HCT116 (cell line): ENCODE measurements at regions not wholly inside any gene's neighbourhood (a gene's known extent, or its start where the extent isn't known, plus 50 kb on each side); places are given as distances from the start of the nearest gene placed in this dataset.

Experiments used
- ATAC-seq: fragments of 200-7000 bp; cut with Tn5 transposase; 2 replicates; pipeline ENCODE4 v1.9.1; 2020; ENCODE audit warnings: mild to moderate bottlenecking, moderate library complexity
- BruUV-seq: library from RNA; stranded (reverse); fragments of 400-500 nt; replicated peaks from 2 replicates; lab custom pipeline; 2021; lab: Mats Ljungman, UMichigan
- CTCF ChIA-PET: fragments of 300-600 bp; sonication (Branson Sonifier 250); formaldehyde crosslinking; loops from one replicate; lab custom pipeline; 2021; ENCODE audit warnings: antibody characterized with exemption; lab: Charles Lee
- POLR2A ChIA-PET: fragments of 300-600, 350-600 bp; sonication (Branson Sonifier 250); formaldehyde crosslinking; loops from one replicate; lab custom pipeline; 2021; ENCODE audit warnings: antibody characterized with exemption; lab: Charles Lee
- RAD21 ChIA-PET, 2 experiments: fragments of 300-600 bp; sonication (Branson Sonifier 250); formaldehyde crosslinking; loops; one replicate each; lab custom pipeline; 2023; ENCODE audit warnings: low total read pairs in 2 of 2; ENCODE audit not compliant: uncharacterized antibody in 2 of 2, unreplicated experiment in 2 of 2, low non-redundant PET in 1 of 2; lab: Charles Lee
- DNase-seq: peaks from one replicate; pipeline ENCODE4 v3.0.0-alpha.2; 2010; ENCODE audit warnings: low read depth, low spot score
- H2AFZ ChIP-seq: fragments of 200-600 bp; shearing (Covaris generic), sonication (generic); 2 replicates; pipeline ENCODE4 v1.6.1; 2017; ENCODE audit warnings: low read depth, mixed run types, mixed read lengths, antibody characterized with exemption, low read length; ENCODE audit not compliant: poor library complexity, severe bottlenecking
- H3K27ac ChIP-seq: 2 replicates; pipeline ENCODE4 v1.5.1; 2012; ENCODE audit warnings: low read depth, low read length
- H3K27me3 ChIP-seq: fragments of 200-600 bp; sonication (generic); 2 replicates; pipeline ENCODE4 v1.6.1; 2016; ENCODE audit warnings: mixed run types, low read length, mixed read lengths; ENCODE audit not compliant: insufficient read depth
- H3K36me3 ChIP-seq, 2 experiments: fragments of 200-500 bp in 1 of 2; fragments of 200-600 bp in 1 of 2; sonication (Bioruptor generic) in 1 of 2; sonication (generic) in 1 of 2; 2 replicates each; pipeline versions ENCODE4 v1.5.1 to v1.6.1; 2014 to 2016; ENCODE audit warnings: low read length in 2 of 2, inconsistent platforms in 1 of 2, mixed read lengths in 1 of 2, mixed run types in 1 of 2; ENCODE audit not compliant: insufficient read depth in 2 of 2, control insufficient read depth in 1 of 2
- H3K4me1 ChIP-seq, 2 experiments: fragments of 200-600 bp in 1 of 2; sonication (generic) in 1 of 2; 2 replicates each; pipeline versions ENCODE4 v1.5.1 to v1.6.1; 2012 to 2017; ENCODE audit warnings: low read length in 2 of 2, inconsistent platforms in 1 of 2, mild to moderate bottlenecking in 1 of 2, mixed read lengths in 1 of 2, mixed run types in 1 of 2, moderate library complexity in 1 of 2; ENCODE audit not compliant: insufficient read depth in 2 of 2, control insufficient read depth in 1 of 2
- H3K4me2 ChIP-seq: fragments of 200-600 bp; sonication (generic); 2 replicates; pipeline ENCODE4 v1.6.1; 2017; ENCODE audit warnings: mixed run types, low read length, mixed read lengths
- H3K4me3 ChIP-seq, 2 experiments: fragments of 200-600 bp in 1 of 2; sonication (generic) in 1 of 2; replicated peaks in 1 of 2; 2 replicates each; pipeline ENCODE4 v1.5.1; 2011 to 2016; ENCODE audit warnings: low read length in 2 of 2, control low read depth in 1 of 2, low read depth in 1 of 2, mild to moderate bottlenecking in 1 of 2, mixed read lengths in 1 of 2, mixed run types in 1 of 2
- H3K79me2 ChIP-seq: fragments of 200-600 bp; sonication (generic); 2 replicates; pipeline ENCODE4 v1.6.1; 2017; ENCODE audit warnings: mild to moderate bottlenecking, mixed run types, low read length, moderate library complexity, mixed read lengths; ENCODE audit not compliant: insufficient read depth
- H3K9ac ChIP-seq: fragments of 200-600 bp; sonication (generic); 2 replicates; pipeline ENCODE4 v1.6.1; 2016; ENCODE audit warnings: low read length, mixed read lengths
- H3K9me2 ChIP-seq: fragments of 200-600 bp; sonication (generic), shearing (Covaris generic); 2 replicates; pipeline ENCODE4 v1.6.1; 2017; ENCODE audit warnings: mixed run types, mild to moderate bottlenecking, moderate library complexity; ENCODE audit not compliant: insufficient read depth
- H3K9me3 ChIP-seq, 2 experiments: fragments of 200-500 bp in 1 of 2; fragments of 200-600 bp in 1 of 2; sonication (Bioruptor generic) in 1 of 2; sonication (generic) in 1 of 2; 2 replicates each; pipeline ENCODE4 v1.6.1; 2014 to 2017; ENCODE audit warnings: low read length in 2 of 2, mixed read lengths in 2 of 2, inconsistent platforms in 1 of 2, low read depth in 1 of 2, mild to moderate bottlenecking in 1 of 2, mixed run types in 1 of 2, moderate library complexity in 1 of 2; ENCODE audit not compliant: control insufficient read depth in 1 of 2, insufficient read depth in 1 of 2
- H4K20me1 ChIP-seq: fragments of 200-600 bp; sonication (generic), shearing (Covaris generic); 2 replicates; pipeline ENCODE4 v1.6.1; 2017; ENCODE audit warnings: mixed run types, mild to moderate bottlenecking, moderate library complexity; ENCODE audit not compliant: insufficient read depth
- CBX3 ChIP-seq: IDR thresholded peaks from 2 replicates; pipeline ENCODE4 v1.6.1; 2012; ENCODE audit warnings: low read depth
- CEBPB ChIP-seq: IDR thresholded peaks from 2 replicates; pipeline ENCODE4 v1.6.1; 2012; ENCODE audit warnings: low read depth
- EGR1 ChIP-seq: IDR thresholded peaks from 2 replicates; pipeline ENCODE4 v1.6.1; 2012; ENCODE audit warnings: low read depth
- EZH2 ChIP-seq: fragments of 200-600 bp; sonication (generic); IDR thresholded peaks from 2 replicates; pipeline ENCODE4 v1.6.1; 2017; ENCODE audit warnings: antibody characterized with exemption, mixed run types
- FOSL1 ChIP-seq: IDR thresholded peaks from 2 replicates; pipeline ENCODE4 v1.6.1; 2012; ENCODE audit warnings: low read depth
- POLR2A ChIP-seq: IDR thresholded peaks from 2 replicates; pipeline ENCODE4 v1.7.0; 2011; ENCODE audit warnings: borderline replicate concordance; ENCODE audit not compliant: insufficient read depth, insufficient read length; ENCODE audit errors: extremely low read depth
- POLR2AphosphoS5 ChIP-seq: IDR thresholded peaks from 2 replicates; pipeline ENCODE4 v1.6.1; 2011; ENCODE audit warnings: mild to moderate bottlenecking, low read depth, low read length, moderate library complexity
- RAD21 ChIP-seq: IDR thresholded peaks from 2 replicates; pipeline ENCODE4 v1.6.1; 2012; ENCODE audit warnings: low read depth, mild to moderate bottlenecking
- SIN3A ChIP-seq: IDR thresholded peaks from 2 replicates; pipeline ENCODE4 v1.6.1; 2012; ENCODE audit warnings: low read depth
- TCF7L2 ChIP-seq: IDR thresholded peaks from 2 replicates; pipeline ENCODE4 v1.7.0; 2011; ENCODE audit warnings: borderline replicate concordance, inconsistent platforms; ENCODE audit not compliant: insufficient read depth, insufficient read length; ENCODE audit errors: extremely low read depth
- YY1 ChIP-seq: IDR thresholded peaks from 2 replicates; pipeline ENCODE4 v1.6.1; 2011; ENCODE audit warnings: low read length, low read depth, moderate library complexity, mild to moderate bottlenecking; ENCODE audit not compliant: insufficient replicate concordance; ENCODE audit errors: extremely low read depth
- ZNF274 ChIP-seq: fragments of 200-500 bp; sonication (Bioruptor generic); IDR thresholded peaks from 2 replicates; pipeline ENCODE4 v1.6.1; 2014; ENCODE audit warnings: mild to moderate bottlenecking, low read depth, low read length, inconsistent platforms
- intact Hi-C: fragments of 100-400 bp; cut with micrococcal nuclease; formaldehyde crosslinking; loops from 2 replicates; pipeline ENCODE4 v1.10.0; 2022
- TF ChIP-seq, protein P1 (sequence below): IDR thresholded peaks from 2 replicates; pipeline ENCODE4 v1.6.1; 2012
- TF ChIP-seq, protein P2 (sequence below): IDR thresholded peaks from 2 replicates; pipeline ENCODE4 v1.6.1; 2011; ENCODE audit warnings: mild to moderate bottlenecking, low read length, moderate library complexity; ENCODE audit not compliant: insufficient replicate concordance; ENCODE audit errors: extremely low read depth
- TF ChIP-seq, protein P3 (sequence below), 3 experiments: fragments of 200-600 bp in 1 of 3; sonication (generic) in 1 of 3; IDR thresholded peaks in 2 of 3; conservative IDR thresholded peaks in 1 of 3; 2 replicates each; pipeline ENCODE4 v1.5.1; 2012 to 2017; ENCODE audit warnings: low read depth in 2 of 3, low read length in 2 of 3, antibody characterized with exemption in 1 of 3, borderline replicate concordance in 1 of 3, control low read depth in 1 of 3, mild to moderate bottlenecking in 1 of 3, mixed read lengths in 1 of 3, mixed run types in 1 of 3, moderate library complexity in 1 of 3; ENCODE audit not compliant: insufficient read depth in 1 of 3
- TF ChIP-seq, protein P4 (sequence below): IDR thresholded peaks from 2 replicates; pipeline ENCODE4 v1.6.1; 2012; ENCODE audit warnings: low read depth

DNA sequence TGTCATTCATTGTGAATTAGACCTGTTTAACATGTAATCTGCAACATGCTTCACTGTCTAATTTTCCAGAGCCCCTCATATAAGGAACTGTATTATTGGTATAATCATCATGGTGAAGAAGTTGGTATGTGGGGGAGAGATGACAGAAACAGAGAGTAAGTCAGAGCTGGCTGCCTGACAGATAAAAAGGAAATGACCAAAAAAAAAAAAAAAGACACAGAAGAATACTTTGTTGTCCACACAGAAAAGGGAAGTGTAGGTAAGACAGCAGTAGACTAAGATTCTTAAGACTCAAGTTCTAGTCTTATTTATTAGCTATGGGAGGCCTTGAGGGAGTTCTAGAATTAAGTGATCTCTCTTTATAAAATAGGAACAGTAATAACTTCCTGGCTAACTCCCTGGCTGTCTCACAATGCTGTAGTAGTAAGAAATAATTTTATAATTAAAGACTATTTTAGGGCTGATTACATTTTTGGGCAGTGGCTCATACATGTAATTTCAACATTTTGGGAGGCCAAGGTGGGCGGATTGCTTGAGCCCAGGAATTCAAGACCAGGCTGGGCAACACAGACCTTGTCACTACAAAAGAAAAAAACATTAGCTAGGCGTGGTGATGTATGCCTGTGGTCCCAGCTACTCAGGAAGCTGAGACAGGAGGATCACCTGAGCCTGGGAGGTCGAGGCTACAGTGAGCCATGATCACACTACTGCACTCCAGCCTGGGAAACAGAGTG lies 102.5 kb downstream of the PRL start:
- RAD21 ChIA-PET = no interaction called here
- Histone ChIP-seq H3K27me3 (no peaks in the 10 kb centered on the region), H3K36me3 (no peaks in the 10 kb centered on the region), H4K20me1 (no peaks in the 10 kb centered on the region), H3K4me3 (no peak overlapping the region), H2AFZ (no peak overlapping the region), H3K9me2 (no peaks in the 10 kb centered on the region), H3K4me2 (no peak overlapping the region), H3K4me1 (no peaks in the 10 kb centered on the region), H3K9ac (no peak overlapping the region), H3K27ac (no peak overlapping the region), H3K79me2 (no peaks in the 10 kb centered on the region), H3K9me3 (no peaks in the 10 kb centered on the region)
- CTCF ChIA-PET = no interaction called here
- POLR2A ChIA-PET = no interaction called here
- no peak for ATAC-seq
- intact Hi-C loops = no loop called here
- no peak for TF ChIP-seq YY1
- TF ChIP-seq, protein P1, sequence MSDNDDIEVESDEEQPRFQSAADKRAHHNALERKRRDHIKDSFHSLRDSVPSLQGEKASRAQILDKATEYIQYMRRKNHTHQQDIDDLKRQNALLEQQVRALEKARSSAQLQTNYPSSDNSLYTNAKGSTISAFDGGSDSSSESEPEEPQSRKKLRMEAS = no peak
- no peak for TF ChIP-seq EZH2
- TF ChIP-seq POLR2AphosphoS5 = no peak
- no peak for TF ChIP-seq EGR1
- TF ChIP-seq POLR2A = no peak
- TF ChIP-seq FOSL1 = no peak
- TF ChIP-seq CEBPB = no peak
- TF ChIP-seq SIN3A = no peak
- TF ChIP-seq ZNF274 = no peak
- TF ChIP-seq, protein P2, sequence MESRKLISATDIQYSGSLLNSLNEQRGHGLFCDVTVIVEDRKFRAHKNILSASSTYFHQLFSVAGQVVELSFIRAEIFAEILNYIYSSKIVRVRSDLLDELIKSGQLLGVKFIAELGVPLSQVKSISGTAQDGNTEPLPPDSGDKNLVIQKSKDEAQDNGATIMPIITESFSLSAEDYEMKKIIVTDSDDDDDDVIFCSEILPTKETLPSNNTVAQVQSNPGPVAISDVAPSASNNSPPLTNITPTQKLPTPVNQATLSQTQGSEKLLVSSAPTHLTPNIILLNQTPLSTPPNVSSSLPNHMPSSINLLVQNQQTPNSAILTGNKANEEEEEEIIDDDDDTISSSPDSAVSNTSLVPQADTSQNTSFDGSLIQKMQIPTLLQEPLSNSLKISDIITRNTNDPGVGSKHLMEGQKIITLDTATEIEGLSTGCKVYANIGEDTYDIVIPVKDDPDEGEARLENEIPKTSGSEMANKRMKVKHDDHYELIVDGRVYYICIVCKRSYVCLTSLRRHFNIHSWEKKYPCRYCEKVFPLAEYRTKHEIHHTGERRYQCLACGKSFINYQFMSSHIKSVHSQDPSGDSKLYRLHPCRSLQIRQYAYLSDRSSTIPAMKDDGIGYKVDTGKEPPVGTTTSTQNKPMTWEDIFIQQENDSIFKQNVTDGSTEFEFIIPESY = no peak
- TF ChIP-seq, protein P3, sequence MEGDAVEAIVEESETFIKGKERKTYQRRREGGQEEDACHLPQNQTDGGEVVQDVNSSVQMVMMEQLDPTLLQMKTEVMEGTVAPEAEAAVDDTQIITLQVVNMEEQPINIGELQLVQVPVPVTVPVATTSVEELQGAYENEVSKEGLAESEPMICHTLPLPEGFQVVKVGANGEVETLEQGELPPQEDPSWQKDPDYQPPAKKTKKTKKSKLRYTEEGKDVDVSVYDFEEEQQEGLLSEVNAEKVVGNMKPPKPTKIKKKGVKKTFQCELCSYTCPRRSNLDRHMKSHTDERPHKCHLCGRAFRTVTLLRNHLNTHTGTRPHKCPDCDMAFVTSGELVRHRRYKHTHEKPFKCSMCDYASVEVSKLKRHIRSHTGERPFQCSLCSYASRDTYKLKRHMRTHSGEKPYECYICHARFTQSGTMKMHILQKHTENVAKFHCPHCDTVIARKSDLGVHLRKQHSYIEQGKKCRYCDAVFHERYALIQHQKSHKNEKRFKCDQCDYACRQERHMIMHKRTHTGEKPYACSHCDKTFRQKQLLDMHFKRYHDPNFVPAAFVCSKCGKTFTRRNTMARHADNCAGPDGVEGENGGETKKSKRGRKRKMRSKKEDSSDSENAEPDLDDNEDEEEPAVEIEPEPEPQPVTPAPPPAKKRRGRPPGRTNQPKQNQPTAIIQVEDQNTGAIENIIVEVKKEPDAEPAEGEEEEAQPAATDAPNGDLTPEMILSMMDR (IDR thresholded peaks at IDR 0.05 in 2 of 3, conservative IDR thresholded peaks at IDR 0.05 in 1 of 3; ENCODE audit: borderline replicate concordance in 1 of 3, insufficient read depth in 1 of 3, low read depth in 2 of 3, low read length in 2 of 3) = no peak
- TF ChIP-seq, protein P4, sequence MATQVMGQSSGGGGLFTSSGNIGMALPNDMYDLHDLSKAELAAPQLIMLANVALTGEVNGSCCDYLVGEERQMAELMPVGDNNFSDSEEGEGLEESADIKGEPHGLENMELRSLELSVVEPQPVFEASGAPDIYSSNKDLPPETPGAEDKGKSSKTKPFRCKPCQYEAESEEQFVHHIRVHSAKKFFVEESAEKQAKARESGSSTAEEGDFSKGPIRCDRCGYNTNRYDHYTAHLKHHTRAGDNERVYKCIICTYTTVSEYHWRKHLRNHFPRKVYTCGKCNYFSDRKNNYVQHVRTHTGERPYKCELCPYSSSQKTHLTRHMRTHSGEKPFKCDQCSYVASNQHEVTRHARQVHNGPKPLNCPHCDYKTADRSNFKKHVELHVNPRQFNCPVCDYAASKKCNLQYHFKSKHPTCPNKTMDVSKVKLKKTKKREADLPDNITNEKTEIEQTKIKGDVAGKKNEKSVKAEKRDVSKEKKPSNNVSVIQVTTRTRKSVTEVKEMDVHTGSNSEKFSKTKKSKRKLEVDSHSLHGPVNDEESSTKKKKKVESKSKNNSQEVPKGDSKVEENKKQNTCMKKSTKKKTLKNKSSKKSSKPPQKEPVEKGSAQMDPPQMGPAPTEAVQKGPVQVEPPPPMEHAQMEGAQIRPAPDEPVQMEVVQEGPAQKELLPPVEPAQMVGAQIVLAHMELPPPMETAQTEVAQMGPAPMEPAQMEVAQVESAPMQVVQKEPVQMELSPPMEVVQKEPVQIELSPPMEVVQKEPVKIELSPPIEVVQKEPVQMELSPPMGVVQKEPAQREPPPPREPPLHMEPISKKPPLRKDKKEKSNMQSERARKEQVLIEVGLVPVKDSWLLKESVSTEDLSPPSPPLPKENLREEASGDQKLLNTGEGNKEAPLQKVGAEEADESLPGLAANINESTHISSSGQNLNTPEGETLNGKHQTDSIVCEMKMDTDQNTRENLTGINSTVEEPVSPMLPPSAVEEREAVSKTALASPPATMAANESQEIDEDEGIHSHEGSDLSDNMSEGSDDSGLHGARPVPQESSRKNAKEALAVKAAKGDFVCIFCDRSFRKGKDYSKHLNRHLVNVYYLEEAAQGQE = no peak
- TF ChIP-seq CBX3 = no peak
- no peak for TF ChIP-seq RAD21
- TF ChIP-seq TCF7L2 = no peak
- DNase-seq = no peak
- BruUV-seq = no TSS peak
